ENCODE measurements at regions not wholly inside any gene's neighbourhood (a gene's known extent, or its start where the extent isn't known, plus 50 kb on each side); places are given as distances from the start of the nearest gene placed in this dataset.

GRCh38 chr2:66839551-66840320 is 404.8 kb downstream of the MEIS1 start:
- DNase-seq (ENCODE audit: low read depth, low spot score), result no peak
- in situ Hi-C loops (cut with HindIII; ENCODE audit: low pct_unique_long_range_greater_than_20kb, low sequenced_read_pairs), result no loop called here
- H3K27me3 ChIP-seq (ENCODE audit: control insufficient read depth, insufficient read depth, low read length), result no peaks in the 10 kb centered on the region
- no peaks in the 10 kb centered on the region for H3K36me3 ChIP-seq (ENCODE audit: control insufficient read depth, insufficient read depth, low read length)
- CTCF ChIA-PET, result no interaction called here
- ATAC-seq, result no peak
- POLR2A ChIA-PET, result no interaction called here
- no peak overlapping the region for H3K4me3 ChIP-seq (ENCODE audit: low read depth in 2 of 2, low read length in 2 of 2)
- no peaks in the 10 kb centered on the region for H3K9me3 ChIP-seq (ENCODE audit: control insufficient read depth, insufficient read depth, low read depth, low read length)
- no peaks in the 10 kb centered on the region for H3K4me1 ChIP-seq (ENCODE audit: control insufficient read depth, insufficient read depth, low read length)
- intact Hi-C loops (cut with micrococcal nuclease; ENCODE audit: unreplicated experiment), result no loop called here
- TF ChIP-seq POLR2AphosphoS5 (IDR thresholded peaks at IDR 0.05; ENCODE audit: low read depth, low read length) (no peak), SIN3A (IDR thresholded peaks at IDR 0.05; ENCODE audit: borderline replicate concordance, insufficient read depth, low read depth, low read length) (no peak), REST (IDR thresholded peaks at IDR 0.05; ENCODE audit: insufficient read depth in 1 of 2, low read depth in 2 of 2, low read length in 1 of 2) (no peak), CTCF (IDR thresholded peaks at IDR 0.05) (no peak), TCF7L2 (IDR thresholded peaks at IDR 0.05; ENCODE audit: low read depth, low read length) (no peak)
- no peak overlapping the region for H3K27ac ChIP-seq (ENCODE audit: low read length)
- BruUV-seq (replicated peaks), result no TSS peak

- intact Hi-C loops (cut with micrococcal nuclease; ENCODE audit: unreplicated experiment) (no loop called here), in situ Hi-C loops (cut with HindIII; ENCODE audit: low pct_unique_long_range_greater_than_20kb, low sequenced_read_pairs) (no loop called here)
- BruUV-seq (replicated peaks), result no TSS peak
- TF ChIP-seq POLR2AphosphoS5 (IDR thresholded peaks at IDR 0.05; ENCODE audit: low read depth, low read length) (no peak), REST (IDR thresholded peaks at IDR 0.05; ENCODE audit: insufficient read depth in 1 of 2, low read depth in 2 of 2, low read length in 1 of 2) (no peak), SIN3A (IDR thresholded peaks at IDR 0.05; ENCODE audit: borderline replicate concordance, insufficient read depth, low read depth, low read length) (no peak), TCF7L2 (IDR thresholded peaks at IDR 0.05; ENCODE audit: low read depth, low read length) (no peak), CTCF (IDR thresholded peaks at IDR 0.05) (no peak)
- Histone ChIP-seq H3K27me3 (ENCODE audit: control insufficient read depth, insufficient read depth, low read length) (no peaks in the 10 kb centered on the region), H3K4me3 (ENCODE audit: low read depth in 2 of 2, low read length in 2 of 2) (no peak overlapping the region), H3K27ac (ENCODE audit: low read length) (no peak overlapping the region), H3K4me1 (ENCODE audit: control insufficient read depth, insufficient read depth, low read length) (no peaks in the 10 kb centered on the region), H3K36me3 (ENCODE audit: control insufficient read depth, insufficient read depth, low read length) (no peaks in the 10 kb centered on the region), H3K9me3 (ENCODE audit: control insufficient read depth, insufficient read depth, low read depth, low read length) (no peaks in the 10 kb centered on the region)
- CTCF ChIA-PET, result no interaction called here
- ATAC-seq (no peak), DNase-seq (ENCODE audit: low read depth, low spot score) (no peak)
- POLR2A ChIA-PET, result no interaction called here
Measured at GRCh38 chr2:66840321-66841002, 405.5 kb downstream of the MEIS1 start.
